ENCODE measurements at regions not wholly inside any gene's neighbourhood (a gene's known extent, or its start where the extent isn't known, plus 50 kb on each side); places are given as distances from the start of the nearest gene placed in this dataset.

GRCh38 chr14:80427101-80427500, 215.8 kb upstream of the DIO2 start:
- H3K9me3 ChIP-seq (ENCODE audit: low read length) = no peaks in the 10 kb centered on the region
- no peaks in the 10 kb centered on the region for H3K79me2 ChIP-seq (ENCODE audit: insufficient read depth, low read depth, low read length)
- intact Hi-C loops (cut with micrococcal nuclease; ENCODE audit: unreplicated experiment) = no loop called here
- H3K27ac ChIP-seq (ENCODE audit: low read depth, low read length, poor library complexity, severe bottlenecking) = no peak overlapping the region
- H3K4me3 ChIP-seq (ENCODE audit: low read depth, low read length, poor library complexity, severe bottlenecking) = no peak overlapping the region
- H3K4me2 ChIP-seq (ENCODE audit: low read length) = no peak overlapping the region
- H3K9me2 ChIP-seq (ENCODE audit: insufficient read depth, low read length) = no peaks in the 10 kb centered on the region
- no peak for TF ChIP-seq EZH2phosphoT487 (IDR thresholded peaks at IDR 0.05; ENCODE audit: borderline replicate concordance, low read depth, low read length)
- no peak for TF ChIP-seq CTCF (conservative IDR thresholded peaks at IDR 0.05; ENCODE audit: low read length)
- ChIA-PET POLR2A (no interaction called here), CTCF (ENCODE audit: unreplicated experiment) (no interaction called here)
- no peaks in the 10 kb centered on the region for H3K4me1 ChIP-seq (ENCODE audit: insufficient read depth, low read length, poor library complexity, severe bottlenecking)
- H2AFZ ChIP-seq (ENCODE audit: low read length) = no peak overlapping the region
- no TSS peak for BruUV-seq (replicated peaks)
- H4K20me1 ChIP-seq (ENCODE audit: insufficient read depth, low read length) = no peaks in the 10 kb centered on the region
- no peak for DNase-seq (ENCODE audit: low spot score)
- no peaks in the 10 kb centered on the region for H3K36me3 ChIP-seq (ENCODE audit: insufficient read depth, low read length)

- intact Hi-C loops (cut with micrococcal nuclease; ENCODE audit: unreplicated experiment) = no loop called here
- POLR2A ChIA-PET = no interaction called here
Measured at GRCh38 chr14:80426683-80427082, 215.4 kb upstream of the DIO2 start.

GRCh38 chr14:80425686-80426085, 214.4 kb upstream of the DIO2 start:
- Histone ChIP-seq H3K27ac (ENCODE audit: low read depth, low read length, poor library complexity, severe bottlenecking) (no peak overlapping the region), H4K20me1 (ENCODE audit: insufficient read depth, low read length) (no peaks in the 10 kb centered on the region), H3K9me3 (ENCODE audit: low read length) (no peaks in the 10 kb centered on the region), H3K36me3 (ENCODE audit: insufficient read depth, low read length) (no peaks in the 10 kb centered on the region), H3K9me2 (ENCODE audit: insufficient read depth, low read length) (no peaks in the 10 kb centered on the region), H3K79me2 (ENCODE audit: insufficient read depth, low read depth, low read length) (no peaks in the 10 kb centered on the region), H2AFZ (ENCODE audit: low read length) (no peak overlapping the region), H3K4me1 (ENCODE audit: insufficient read depth, low read length, poor library complexity, severe bottlenecking) (no peaks in the 10 kb centered on the region), H3K4me3 (ENCODE audit: low read depth, low read length, poor library complexity, severe bottlenecking) (no peak overlapping the region), H3K4me2 (ENCODE audit: low read length) (no peak overlapping the region)
- ChIA-PET POLR2A (no interaction called here), CTCF (ENCODE audit: unreplicated experiment) (no interaction called here)
- DNase-seq (ENCODE audit: low spot score) = no peak
- no TSS peak for BruUV-seq (replicated peaks)
- intact Hi-C loops (cut with micrococcal nuclease; ENCODE audit: unreplicated experiment) = no loop called here
- TF ChIP-seq CTCF (conservative IDR thresholded peaks at IDR 0.05; ENCODE audit: low read length) (no peak), EZH2phosphoT487 (IDR thresholded peaks at IDR 0.05; ENCODE audit: borderline replicate concordance, low read depth, low read length) (no peak)

More at GRCh38 chr14:80426683-80427082, 215.4 kb upstream of the DIO2 start:
- Histone ChIP-seq H3K79me2 (ENCODE audit: insufficient read depth, low read depth, low read length) (no peaks in the 10 kb centered on the region), H3K27ac (ENCODE audit: low read depth, low read length, poor library complexity, severe bottlenecking) (no peak overlapping the region), H3K4me3 (ENCODE audit: low read depth, low read length, poor library complexity, severe bottlenecking) (no peak overlapping the region), H3K9me2 (ENCODE audit: insufficient read depth, low read length) (no peaks in the 10 kb centered on the region), H3K4me2 (ENCODE audit: low read length) (no peak overlapping the region), H3K36me3 (ENCODE audit: insufficient read depth, low read length) (no peaks in the 10 kb centered on the region), H2AFZ (ENCODE audit: low read length) (no peak overlapping the region), H4K20me1 (ENCODE audit: insufficient read depth, low read length) (no peaks in the 10 kb centered on the region), H3K9me3 (ENCODE audit: low read length) (no peaks in the 10 kb centered on the region), H3K4me1 (ENCODE audit: insufficient read depth, low read length, poor library complexity, severe bottlenecking) (no peaks in the 10 kb centered on the region)
- CTCF ChIA-PET (ENCODE audit: unreplicated experiment) = no interaction called here
- BruUV-seq (replicated peaks) = no TSS peak
- TF ChIP-seq EZH2phosphoT487 (IDR thresholded peaks at IDR 0.05; ENCODE audit: borderline replicate concordance, low read depth, low read length) (no peak), CTCF (conservative IDR thresholded peaks at IDR 0.05; ENCODE audit: low read length) (no peak)
- no peak for DNase-seq (ENCODE audit: low spot score)
